ENCODE measurements at regions not wholly inside any gene's neighbourhood (a gene's known extent, or its start where the extent isn't known, plus 50 kb on each side); places are given as distances from the start of the nearest gene placed in this dataset.

GRCh38 chr21:15212206-15212605, 147.4 kb upstream of the NRIP1 start:
- TF ChIP-seq CTCF (IDR thresholded peaks at IDR 0.05; ENCODE audit: insufficient read depth, low read length), result no peak
- no peak for TF ChIP-seq POLR2AphosphoS5 (IDR thresholded peaks at IDR 0.05; ENCODE audit: low read depth)
